HL-60 (cell line): ENCODE measurements at regions not wholly inside any gene's neighbourhood (a gene's known extent, or its start where the extent isn't known, plus 50 kb on each side); places are given as distances from the start of the nearest gene placed in this dataset.

Experiments used
- CTCF ChIP-seq: IDR thresholded peaks from one replicate; pipeline ENCODE4 v1.5.1; 2011; ENCODE audit warnings: low read length, control low read depth, inconsistent platforms; ENCODE audit not compliant: insufficient read depth
- REST ChIP-seq: IDR thresholded peaks from 2 replicates; pipeline ENCODE4 v1.6.1; 2012; ENCODE audit warnings: low read depth; ENCODE audit not compliant: insufficient replicate concordance
- SPI1 ChIP-seq: IDR thresholded peaks from 2 replicates; pipeline ENCODE4 v1.6.1; 2012; ENCODE audit warnings: low read depth, mild to moderate bottlenecking, borderline replicate concordance

- TF ChIP-seq REST = no peak
- TF ChIP-seq CTCF = no peak
- TF ChIP-seq SPI1 = no peak
Measured at GRCh38 chr10:28777911-28778310, 100.6 kb downstream of the BAMBI start.
